Endothelial cell of umbilical vein (primary cell): ENCODE measurements at regions not wholly inside any gene's neighbourhood (a gene's known extent, or its start where the extent isn't known, plus 50 kb on each side); places are given as distances from the start of the nearest gene placed in this dataset.

Experiments
- BruUV-seq: library from RNA; stranded (reverse); fragments of 400-500 nt; replicated peaks from 2 replicates; lab custom pipeline; 2021; lab: Mats Ljungman, UMichigan
- CTCF ChIA-PET: fragments of 300-600, 350-600 bp; sonication (Branson Sonifier 250); formaldehyde crosslinking; loops from one replicate; lab custom pipeline; 2021; ENCODE audit warnings: antibody characterized with exemption, inconsistent platforms; lab: Charles Lee
- POLR2A ChIA-PET: fragments of 300-600, 350-600 bp; sonication (Branson Sonifier 250); formaldehyde crosslinking; loops from one replicate; lab custom pipeline; 2021; ENCODE audit warnings: antibody characterized with exemption, inconsistent platforms; lab: Charles Lee
- DNase-seq: peaks from one replicate; pipeline ENCODE4 v3.0.0-alpha.2; 2011; ENCODE audit warnings: low read depth, low spot score
- FAIRE-seq: peaks from 2 replicates; lab custom pipeline; 2011; peaks lifted over from hg19 to GRCh38; lab: Jason Lieb, UNC
- H2AFZ ChIP-seq: 2 replicates; pipeline ENCODE4 v1.6.0; 2012; ENCODE audit warnings: low read depth, low read length, control low read depth, inconsistent platforms
- H3K27ac ChIP-seq: 2 replicates; pipeline ENCODE4 v1.5.1; 2011; ENCODE audit warnings: low read depth, mild to moderate bottlenecking, control low read depth, low read length, moderate library complexity; ENCODE audit not compliant: insufficient read depth
- H3K27me3 ChIP-seq, 2 experiments: 2 replicates each; pipeline versions ENCODE4 v1.6.0 to v1.6.1; 2011; ENCODE audit warnings: low read length in 2 of 2, mixed read lengths in 1 of 2; ENCODE audit not compliant: control insufficient read depth in 2 of 2, insufficient read depth in 2 of 2
- H3K36me3 ChIP-seq, 2 experiments: 2 replicates in 1 of 2; 3 replicates in 1 of 2; pipeline ENCODE4 v1.5.1; 2011; ENCODE audit warnings: low read length in 2 of 2, mild to moderate bottlenecking in 1 of 2, moderate library complexity in 1 of 2; ENCODE audit not compliant: control insufficient read depth in 2 of 2, insufficient read depth in 2 of 2; ENCODE audit errors: extremely low read depth in 1 of 2
- H3K4me1 ChIP-seq: 3 replicates; pipeline ENCODE4 v1.5.1; 2011; ENCODE audit warnings: mild to moderate bottlenecking, low read length; ENCODE audit not compliant: control insufficient read depth, insufficient read depth; ENCODE audit errors: extremely low read depth
- H3K4me2 ChIP-seq: 2 replicates; pipeline ENCODE4 v1.6.1; 2011; ENCODE audit warnings: low read length, control low read depth, mixed read lengths; ENCODE audit not compliant: insufficient read depth
- H3K4me3 ChIP-seq, 3 experiments: fragments of 200-600 bp in 1 of 3; sonication (generic), shearing (Covaris generic) in 1 of 3; replicated peaks in 1 of 3; 2 replicates each; pipeline ENCODE4 v1.5.1; 2011 to 2016; ENCODE audit warnings: control low read depth in 3 of 3, low read length in 3 of 3, mild to moderate bottlenecking in 2 of 3, inconsistent platforms in 1 of 3, low read depth in 1 of 3, moderate library complexity in 1 of 3; ENCODE audit not compliant: insufficient read depth in 1 of 3
- H3K79me2 ChIP-seq: 2 replicates; pipeline ENCODE4 v1.6.0; 2012; ENCODE audit warnings: low read length, inconsistent platforms; ENCODE audit not compliant: control insufficient read depth, insufficient read depth
- H3K9ac ChIP-seq: replicated peaks from 2 replicates; pipeline ENCODE3; 2011; ENCODE audit warnings: low read length, control low read depth; ENCODE audit not compliant: insufficient read depth; ENCODE audit errors: extremely low read depth
- H3K9me1 ChIP-seq: replicated peaks from 3 replicates; pipeline ENCODE4 v1.6.0; 2011; ENCODE audit warnings: mild to moderate bottlenecking, low read length; ENCODE audit not compliant: control insufficient read depth, insufficient read depth; ENCODE audit errors: extremely low read depth
- H3K9me3 ChIP-seq: replicated peaks from 2 replicates; pipeline ENCODE4 v1.5.1; 2012; ENCODE audit warnings: low read length, inconsistent platforms; ENCODE audit not compliant: control insufficient read depth, insufficient read depth
- H4K20me1 ChIP-seq: replicated peaks from 2 replicates; pipeline ENCODE3; 2011; ENCODE audit warnings: mild to moderate bottlenecking, low read length; ENCODE audit not compliant: control insufficient read depth, insufficient read depth; ENCODE audit errors: extremely low read depth
- EZH2 ChIP-seq: IDR thresholded peaks from 2 replicates; pipeline ENCODE4 v1.6.1; 2012; ENCODE audit warnings: borderline replicate concordance, low read depth, mild to moderate bottlenecking, moderate library complexity, low read length, inconsistent platforms; ENCODE audit not compliant: severe bottlenecking
- FOS ChIP-seq: IDR thresholded peaks from 2 replicates; pipeline ENCODE4 v1.6.1; 2011; ENCODE audit warnings: mild to moderate bottlenecking, low read length, moderate library complexity, borderline replicate concordance; ENCODE audit not compliant: insufficient read depth
- GATA2 ChIP-seq: IDR thresholded peaks from 2 replicates; pipeline ENCODE4 v1.7.0; 2011; ENCODE audit warnings: low read depth, mild to moderate bottlenecking, moderate library complexity, mixed read lengths, low read length; ENCODE audit not compliant: insufficient read length, insufficient read depth
- JUN ChIP-seq: IDR thresholded peaks from 2 replicates; pipeline ENCODE4 v1.6.1; 2011; ENCODE audit warnings: borderline replicate concordance, low read depth; ENCODE audit not compliant: insufficient read length, insufficient read depth
- MYC ChIP-seq: IDR thresholded peaks from one replicate; pipeline ENCODE4 v1.6.1; 2011; ENCODE audit warnings: mild to moderate bottlenecking, low read depth, low read length
- POLR2A ChIP-seq: IDR thresholded peaks from 2 replicates; pipeline ENCODE4 v1.6.1; 2012; ENCODE audit warnings: low read depth, mild to moderate bottlenecking, control low read depth, low read length
- POLR2AphosphoS5 ChIP-seq: IDR thresholded peaks from 2 replicates; pipeline ENCODE4 v1.6.1; 2012; ENCODE audit warnings: low read depth, mild to moderate bottlenecking, control low read depth, low read length, moderate library complexity; ENCODE audit not compliant: insufficient read depth
- dilution Hi-C: fragments of 300-500 bp; cut with MboI; formaldehyde crosslinking; loops from one replicate; pipeline ENCODE4 v1.15.0; 2019; ENCODE audit warnings: low sequenced_read_pairs; ENCODE audit not compliant: extremely low pct_ligation_motif_present
- intact Hi-C: fragments of 100-400 bp; cut with micrococcal nuclease; formaldehyde crosslinking; loops from one replicate; pipeline ENCODE4 v1.10.0; 2022
- TF ChIP-seq, protein P1 (sequence below), 2 donors: IDR thresholded peaks; 1 replicate in 1 of 2; 2 replicates in 1 of 2; pipeline ENCODE4 v1.5.1; 2011; ENCODE audit warnings: low read length in 2 of 2, mild to moderate bottlenecking in 2 of 2, moderate library complexity in 2 of 2, control low read depth in 1 of 2, inconsistent platforms in 1 of 2, low read depth in 1 of 2; ENCODE audit not compliant: insufficient read depth in 1 of 2; ENCODE audit errors: extremely low read depth in 1 of 2
- TF ChIP-seq, protein P2 (sequence below): IDR thresholded peaks from 2 replicates; pipeline ENCODE4 v1.6.1; 2011; ENCODE audit not compliant: insufficient read depth, insufficient read length

DNA sequence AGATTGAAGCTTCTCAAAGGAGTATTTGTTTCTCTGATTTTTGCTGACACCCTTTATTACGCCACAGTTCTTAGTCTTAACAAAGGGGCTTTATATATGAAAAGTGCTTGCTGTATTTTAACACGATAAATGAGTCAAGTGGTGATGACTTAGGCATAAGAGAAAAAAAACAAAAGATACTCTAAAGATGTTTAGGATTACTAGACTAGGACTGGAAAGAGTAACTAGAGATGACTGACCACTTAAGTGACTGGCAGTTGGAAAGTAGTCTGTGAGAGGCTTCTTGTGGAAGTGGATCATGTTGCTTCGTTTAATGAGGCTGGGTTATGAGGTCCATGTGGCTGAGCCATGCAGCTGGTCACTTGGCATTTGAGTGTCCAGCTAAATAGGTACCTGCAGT lies 69.4 kb upstream of the ACTBL2 start:
- Histone ChIP-seq H3K9me1 (no peaks in the 10 kb centered on the region), H3K27ac (no peak overlapping the region), H4K20me1 (no peaks in the 10 kb centered on the region), H3K4me1 (no peaks in the 10 kb centered on the region), H3K4me2 (no peak overlapping the region), H3K36me3 (no peaks in the 10 kb centered on the region), H3K27me3 (no peaks in the 10 kb centered on the region), H3K9ac (no peak overlapping the region), H2AFZ (no peak overlapping the region), H3K9me3 (no peaks in the 10 kb centered on the region), H3K79me2 (no peaks in the 10 kb centered on the region), H3K4me3 (no peak overlapping the region)
- intact Hi-C loops (no loop called here), dilution Hi-C loops (no loop called here)
- TF ChIP-seq FOS (no peak), MYC (no peak), GATA2 (no peak), JUN (no peak), POLR2AphosphoS5 (no peak)
- TF ChIP-seq, protein P1, sequence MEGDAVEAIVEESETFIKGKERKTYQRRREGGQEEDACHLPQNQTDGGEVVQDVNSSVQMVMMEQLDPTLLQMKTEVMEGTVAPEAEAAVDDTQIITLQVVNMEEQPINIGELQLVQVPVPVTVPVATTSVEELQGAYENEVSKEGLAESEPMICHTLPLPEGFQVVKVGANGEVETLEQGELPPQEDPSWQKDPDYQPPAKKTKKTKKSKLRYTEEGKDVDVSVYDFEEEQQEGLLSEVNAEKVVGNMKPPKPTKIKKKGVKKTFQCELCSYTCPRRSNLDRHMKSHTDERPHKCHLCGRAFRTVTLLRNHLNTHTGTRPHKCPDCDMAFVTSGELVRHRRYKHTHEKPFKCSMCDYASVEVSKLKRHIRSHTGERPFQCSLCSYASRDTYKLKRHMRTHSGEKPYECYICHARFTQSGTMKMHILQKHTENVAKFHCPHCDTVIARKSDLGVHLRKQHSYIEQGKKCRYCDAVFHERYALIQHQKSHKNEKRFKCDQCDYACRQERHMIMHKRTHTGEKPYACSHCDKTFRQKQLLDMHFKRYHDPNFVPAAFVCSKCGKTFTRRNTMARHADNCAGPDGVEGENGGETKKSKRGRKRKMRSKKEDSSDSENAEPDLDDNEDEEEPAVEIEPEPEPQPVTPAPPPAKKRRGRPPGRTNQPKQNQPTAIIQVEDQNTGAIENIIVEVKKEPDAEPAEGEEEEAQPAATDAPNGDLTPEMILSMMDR (IDR thresholded peaks at IDR 0.05; ENCODE audit: extremely low read depth in 1 of 2, insufficient read depth in 1 of 2, low read depth in 1 of 2, low read length in 2 of 2): no peak
- ChIA-PET CTCF (no interaction called here), POLR2A (no interaction called here)
- no peak for FAIRE-seq
- BruUV-seq: no TSS peak
- DNase-seq: no peak

DNA sequence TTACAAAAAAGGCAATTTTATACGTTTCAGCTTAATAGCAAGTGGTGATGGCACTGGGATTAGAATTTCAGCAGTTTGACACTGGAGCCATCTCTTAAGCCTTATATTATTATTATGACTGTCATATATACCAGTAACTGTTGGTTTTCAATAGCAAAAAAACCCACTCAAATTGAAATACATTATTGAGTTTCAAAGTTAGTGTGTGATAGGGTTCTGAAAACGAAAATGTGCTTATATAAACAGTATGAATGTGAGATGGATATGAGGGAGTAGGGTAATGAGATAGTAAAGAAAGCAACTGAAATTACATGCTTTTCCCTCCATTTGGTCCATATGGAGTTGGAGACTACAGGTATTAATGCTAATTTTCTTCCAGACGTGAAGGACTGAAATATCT lies 68.6 kb upstream of the ACTBL2 start:
- FAIRE-seq: no peak

More for the DNA sequence above, 68.6 kb upstream of the ACTBL2 start:
- H4K20me1 ChIP-seq: no peaks in the 10 kb centered on the region
- no peak for DNase-seq
- H3K9ac ChIP-seq: no peak overlapping the region
- no peak overlapping the region for H3K4me2 ChIP-seq
- dilution Hi-C loops: no loop called here
- H3K4me3 ChIP-seq: no peak overlapping the region
- no peaks in the 10 kb centered on the region for H3K4me1 ChIP-seq
- H3K27me3 ChIP-seq: no peaks in the 10 kb centered on the region
- BruUV-seq: no TSS peak
- ChIA-PET CTCF (no interaction called here), POLR2A (no interaction called here)
- H2AFZ ChIP-seq: no peak overlapping the region
- no peaks in the 10 kb centered on the region for H3K36me3 ChIP-seq
- H3K9me1 ChIP-seq: no peaks in the 10 kb centered on the region
- no peaks in the 10 kb centered on the region for H3K79me2 ChIP-seq
- H3K27ac ChIP-seq: no peak overlapping the region
- TF ChIP-seq, protein P1 (IDR thresholded peaks at IDR 0.05; ENCODE audit: extremely low read depth in 1 of 2, insufficient read depth in 1 of 2, low read depth in 1 of 2, low read length in 2 of 2): no peak
- TF ChIP-seq EZH2 (no peak), POLR2A (no peak), FOS (no peak), POLR2AphosphoS5 (no peak), MYC (no peak), JUN (no peak), GATA2 (no peak)
- TF ChIP-seq, protein P2, sequence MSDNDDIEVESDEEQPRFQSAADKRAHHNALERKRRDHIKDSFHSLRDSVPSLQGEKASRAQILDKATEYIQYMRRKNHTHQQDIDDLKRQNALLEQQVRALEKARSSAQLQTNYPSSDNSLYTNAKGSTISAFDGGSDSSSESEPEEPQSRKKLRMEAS: no peak
- no peaks in the 10 kb centered on the region for H3K9me3 ChIP-seq
- intact Hi-C loops: no loop called here
